CD4-positive, alpha-beta T cell treated with Interleukin-21 for 1 hour (primary cell): ENCODE measurements at regions not wholly inside any gene's neighbourhood (a gene's known extent, or its start where the extent isn't known, plus 50 kb on each side); places are given as distances from the start of the nearest gene placed in this dataset.

Source experiments
- DNase-seq: peaks from one replicate; pipeline ENCODE4 v3.0.0-alpha.2; 2020

DNA sequence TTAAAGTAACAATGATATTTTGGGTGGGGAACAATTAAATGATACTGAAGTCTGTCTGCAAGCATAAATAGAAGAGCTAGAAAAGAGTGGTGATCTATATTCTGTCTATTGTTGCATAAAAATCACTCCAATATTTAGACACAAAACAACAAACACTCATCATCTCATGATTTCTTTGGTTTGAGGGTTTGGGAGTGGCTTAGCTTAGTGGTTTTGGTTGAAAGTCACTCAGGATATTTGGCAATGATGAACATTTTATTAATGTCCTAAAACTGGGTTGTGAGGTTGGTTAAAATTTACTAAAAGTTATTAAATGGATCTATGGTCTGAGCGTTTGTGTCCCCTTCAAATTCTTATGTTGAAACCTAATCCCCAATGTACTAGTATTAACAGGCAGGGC is 54.7 kb upstream of the EGFR start:
- DNase-seq: no peak

GRCh38 chr7:54967377-54967776 is 51.4 kb upstream of the EGFR start:
- no peak for DNase-seq

GRCh38 chr7:54968018-54968417 is 50.8 kb upstream of the EGFR start:
- no peak for DNase-seq
